HT1080 (cell line): ENCODE measurements at regions not wholly inside any gene's neighbourhood (a gene's known extent, or its start where the extent isn't known, plus 50 kb on each side); places are given as distances from the start of the nearest gene placed in this dataset.
A peak's percentile ranks its signal among the peaks of the same experiment; 100 is the strongest.

Source experiments
- DNase-seq: peaks from one replicate; pipeline ENCODE4 v3.0.0-alpha.2; 2015; ENCODE audit warnings: low read depth

- DNase-seq, result no peak
These were observed 77.2 kb downstream of the HIF1AN start for GRCh38 chr10:100612601-100613595.

GRCh38 chr10:100613846-100614245, 78.1 kb downstream of the HIF1AN start:
- DNase-seq, result no peak

- no peak for DNase-seq
These were observed 78.8 kb downstream of the HIF1AN start for GRCh38 chr10:100614429-100615095.

- DNase-seq, result no peak
These were observed 79.5 kb downstream of the HIF1AN start for GRCh38 chr10:100615241-100615640.

GRCh38 chr10:100615908-100616307, 80.2 kb downstream of the HIF1AN start:
- DNase-seq, result no peak

GRCh38 chr10:100618091-100618615, 82.4 kb downstream of the HIF1AN start:
- no peak for DNase-seq

- no peak for DNase-seq
These were observed 83.0 kb downstream of the HIF1AN start for GRCh38 chr10:100618632-100619255.

- no peak for DNase-seq
These were observed 84.5 kb downstream of the HIF1AN start for GRCh38 chr10:100620087-100620835.

- DNase-seq, result no peak
These were observed 85.8 kb downstream of the HIF1AN start for GRCh38 chr10:100621360-100622205.

- no peak for DNase-seq
These were observed 87.2 kb downstream of the HIF1AN start for GRCh38 chr10:100622946-100623345.

GRCh38 chr10:100623521-100624230, 87.9 kb downstream of the HIF1AN start:
- DNase-seq, result no peak

GRCh38 chr10:100624298-100624697, 88.6 kb downstream of the HIF1AN start:
- no peak for DNase-seq

GRCh38 chr10:100625816-100626215, 90.1 kb downstream of the HIF1AN start:
- DNase-seq, result no peak

GRCh38 chr10:100628061-100628460, 92.3 kb downstream of the HIF1AN start:
- no peak for DNase-seq

- DNase-seq, result no peak
These were observed 95.4 kb downstream of the HIF1AN start for GRCh38 chr10:100631192-100631591.

- no peak for DNase-seq
These were observed 96.3 kb downstream of the HIF1AN start for GRCh38 chr10:100632027-100632426.

- DNase-seq, result no peak
These were observed 98.3 kb downstream of the HIF1AN start for GRCh38 chr10:100634034-100634433.

GRCh38 chr10:100636848-100637553, 101.3 kb downstream of the HIF1AN start:
- no peak for DNase-seq

- peak; percentile 65 for DNase-seq
These were observed 102.0 kb downstream of the HIF1AN start for GRCh38 chr10:100637785-100638184.
